NB4 (cell line): ENCODE measurements at regions not wholly inside any gene's neighbourhood (a gene's known extent, or its start where the extent isn't known, plus 50 kb on each side); places are given as distances from the start of the nearest gene placed in this dataset.

Experiments
- CTCF ChIP-seq: IDR thresholded peaks from one replicate; pipeline ENCODE4 v1.5.1; 2012; ENCODE audit warnings: low read depth, low read length
- POLR2A ChIP-seq: IDR thresholded peaks from 2 replicates; pipeline ENCODE4 v1.6.1; 2011; ENCODE audit warnings: mild to moderate bottlenecking; ENCODE audit not compliant: insufficient read length; ENCODE audit errors: extremely low read depth

DNA sequence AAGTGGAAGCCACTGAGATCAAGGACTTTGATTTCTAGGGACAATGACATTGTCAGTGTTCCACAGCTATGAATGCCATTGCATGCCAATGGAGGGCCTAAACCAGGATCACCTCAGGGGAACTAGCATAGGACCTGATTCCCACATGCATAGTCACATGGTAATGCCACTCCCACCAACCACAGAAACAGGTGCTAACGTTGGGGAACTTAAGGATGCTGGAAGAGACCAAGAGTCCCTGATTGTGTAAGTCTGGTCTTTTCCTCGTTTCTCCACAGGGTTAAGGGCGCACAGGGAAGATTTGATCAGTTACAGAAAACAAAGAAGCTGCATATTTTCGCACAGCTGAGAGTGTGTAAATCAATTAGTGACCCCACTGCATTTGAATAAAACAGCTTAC is 59.4 kb upstream of the CD44 start:
- TF ChIP-seq CTCF (no peak), POLR2A (no peak)
